A549 (cell line): ENCODE measurements at regions not wholly inside any gene's neighbourhood (a gene's known extent, or its start where the extent isn't known, plus 50 kb on each side); places are given as distances from the start of the nearest gene placed in this dataset.
A peak's percentile ranks its signal among the peaks of the same experiment; 100 is the strongest.

Experiments used
- ATAC-seq, 2 experiments: fragments of 200-7000 bp in 1 of 2; fragments of >200 bp in 1 of 2; cut with Nextera tagmentation in 1 of 2; cut with Tn5 transposase in 1 of 2; 3 replicates each; pipeline versions ENCODE4 v1.8.0 to v1.9.1; 2018 to 2020; ENCODE audit warnings: mild to moderate bottlenecking in 1 of 2, moderate library complexity in 1 of 2
- CTCF ChIA-PET: fragments of 300-600 bp; sonication (Branson Sonifier 250); formaldehyde crosslinking; extraction: SDS; loops from one replicate; lab custom pipeline; 2021; ENCODE audit warnings: antibody characterized with exemption, inconsistent platforms; lab: Yijun Ruan, JAX
- POLR2A ChIA-PET: fragments of 350-600 bp; formaldehyde crosslinking; extraction: SDS; loops from one replicate; lab custom pipeline; 2021; ENCODE audit warnings: antibody characterized with exemption, inconsistent platforms; lab: Yijun Ruan, JAX
- DNase-seq, 2 experiments: peaks; one replicate each; pipeline versions ENCODE4 v3.0.0 to v3.0.0-alpha.2; 2011 to 2016; ENCODE audit warnings: low read depth in 1 of 2, low spot score in 1 of 2
- FAIRE-seq: peaks from 2 replicates; lab custom pipeline; 2011; peaks lifted over from hg19 to GRCh38; lab: Jason Lieb, UNC
- H3K27ac ChIP-seq, 2 experiments: fragments of >200 bp; sonication (Bioruptor Twin); formaldehyde crosslinking; 3 replicates each; pipeline ENCODE4 v1.5.1; 2016 to 2017
- H3K4me1 ChIP-seq: fragments of >200 bp; sonication (Bioruptor Twin); formaldehyde crosslinking; 3 replicates; pipeline ENCODE4 v1.6.1; 2016
- H3K4me2 ChIP-seq: fragments of >200 bp; sonication (Bioruptor Twin); formaldehyde crosslinking; 3 replicates; pipeline ENCODE4 v1.6.1; 2016
- H3K4me3 ChIP-seq: fragments of >200 bp; sonication (Bioruptor Twin); formaldehyde crosslinking; 3 replicates; pipeline ENCODE4 v1.5.1; 2016
- H3K9me3 ChIP-seq: fragments of >200 bp; sonication (Bioruptor Twin); formaldehyde crosslinking; 3 replicates; pipeline ENCODE4 v1.6.1; 2016
- CBX2 ChIP-seq: fragments of 200-600 bp; sonication (generic); IDR thresholded peaks from 2 replicates; pipeline ENCODE4 v1.6.1; 2016; ENCODE audit warnings: low read depth, mild to moderate bottlenecking, borderline replicate concordance
- CBX8 ChIP-seq: fragments of 200-600 bp; sonication (generic); IDR thresholded peaks from 2 replicates; pipeline ENCODE4 v1.6.1; 2016
- CEBPB ChIP-seq, 2 experiments: fragments of >200 bp in 1 of 2; sonication (Bioruptor Twin) in 1 of 2; formaldehyde crosslinking in 1 of 2; IDR thresholded peaks; 2 replicates each; pipeline ENCODE4 v1.6.1; 2012 to 2016
- CHD2 ChIP-seq: fragments of 150-350 bp; IDR thresholded peaks from 2 replicates; pipeline ENCODE4 v1.6.1; 2014; ENCODE audit warnings: low read length; ENCODE audit not compliant: partially characterized antibody
- EHMT2 ChIP-seq: fragments of 200-600 bp; sonication (generic); IDR thresholded peaks from 2 replicates; pipeline ENCODE4 v1.6.1; 2016; ENCODE audit warnings: antibody characterized with exemption, low read depth, mild to moderate bottlenecking, moderate library complexity
- EP300 ChIP-seq, 2 experiments: fragments of >200 bp; sonication (Bioruptor Twin); formaldehyde crosslinking; IDR thresholded peaks; 2 replicates in 1 of 2; 3 replicates in 1 of 2; pipeline ENCODE4 v1.6.1; 2016 to 2017
- GATA3 ChIP-seq: IDR thresholded peaks from 2 replicates; pipeline ENCODE4 v1.6.1; 2012; ENCODE audit warnings: borderline replicate concordance
- MAFK ChIP-seq: fragments of 450-650 bp; IDR thresholded peaks from 2 replicates; pipeline ENCODE4 v1.6.1; 2014; ENCODE audit not compliant: partially characterized antibody
- MAZ ChIP-seq: fragments of 150-350 bp; IDR thresholded peaks from 2 replicates; pipeline ENCODE4 v1.6.1; 2014; ENCODE audit warnings: antibody characterized with exemption, low read depth, low read length, borderline replicate concordance
- NPAS2 ChIP-seq: fragments of 250-450 bp; sonication (Bioruptor Pico); IDR thresholded peaks from 2 replicates; pipeline ENCODE4 v1.8.0; 2022; ENCODE audit warnings: mild to moderate bottlenecking, moderate library complexity, borderline replicate concordance
- NR3C1 ChIP-seq: fragments of >200 bp; sonication (Bioruptor Twin); formaldehyde crosslinking; IDR thresholded peaks from 3 replicates; pipeline ENCODE4 v1.6.1; 2017
- PHF8 ChIP-seq: fragments of 200-600 bp; sonication (generic); IDR thresholded peaks from 2 replicates; pipeline ENCODE4 v1.6.1; 2016; ENCODE audit warnings: low read depth, mild to moderate bottlenecking, antibody characterized with exemption, moderate library complexity, borderline replicate concordance
- RAD21 ChIP-seq, 2 experiments: fragments of >200 bp in 1 of 2; sonication (Bioruptor Twin) in 1 of 2; formaldehyde crosslinking in 1 of 2; IDR thresholded peaks in 1 of 2; conservative IDR thresholded peaks in 1 of 2; 2 replicates in 1 of 2; 3 replicates in 1 of 2; pipeline ENCODE4 v1.6.1; 2012 to 2018; ENCODE audit warnings: inconsistent platforms in 1 of 2
- SMC3 ChIP-seq: fragments of >200 bp; sonication (Bioruptor Twin); formaldehyde crosslinking; IDR thresholded peaks from 3 replicates; pipeline ENCODE4 v1.6.1; 2018; ENCODE audit warnings: inconsistent platforms
- SREBF2 ChIP-seq: fragments of 450-650 bp; IDR thresholded peaks from 2 replicates; pipeline ENCODE4 v1.6.1; 2014; ENCODE audit warnings: mild to moderate bottlenecking, moderate library complexity
- TFCP2L1 ChIP-seq: fragments of 250-450 bp; sonication (Bioruptor Pico); IDR thresholded peaks from 2 replicates; pipeline ENCODE4 v1.5.0; 2021; ENCODE audit warnings: mild to moderate bottlenecking
- ZC3H11A ChIP-seq: fragments of 450-650 bp; IDR thresholded peaks from 2 replicates; pipeline ENCODE4 v1.6.1; 2014; ENCODE audit warnings: antibody characterized with exemption, mild to moderate bottlenecking
- ZNF302 ChIP-seq: fragments of 250-450 bp; sonication (Bioruptor Pico); IDR thresholded peaks from 2 replicates; pipeline ENCODE4 v1.9.0; 2021; ENCODE audit warnings: inconsistent platforms, mild to moderate bottlenecking, moderate library complexity
- WGBS: methylation state at CpG from one replicate; pipeline ENCODE4 v1.1.6; 2017; ENCODE audit errors: missing lambda C conversion rate; 5-methylcytosine and 5-hydroxymethylcytosine counted together
- TF ChIP-seq, protein P1 (sequence below): fragments of 250-450 bp; sonication (Bioruptor Pico); IDR thresholded peaks from 2 replicates; pipeline ENCODE4 v1.5.0; 2020; ENCODE audit warnings: low read depth, mild to moderate bottlenecking, moderate library complexity
- TF ChIP-seq, protein P2 (sequence below): fragments of >200 bp; sonication (Bioruptor Twin); formaldehyde crosslinking; IDR thresholded peaks from 2 replicates; pipeline ENCODE4 v1.6.1; 2016
- TF ChIP-seq, protein P3 (sequence below): fragments of >200 bp; sonication (Bioruptor Twin); formaldehyde crosslinking; IDR thresholded peaks from 3 replicates; pipeline ENCODE4 v1.5.1; 2016
- TF ChIP-seq, protein P4 (sequence below): fragments of 200-600 bp; sonication (generic); IDR thresholded peaks from 2 replicates; pipeline ENCODE4 v1.6.1; 2016; ENCODE audit warnings: antibody characterized with exemption, mild to moderate bottlenecking, moderate library complexity
- TF ChIP-seq, protein P5 (sequence below): fragments of 250-450 bp; sonication (Bioruptor Pico); IDR thresholded peaks from 2 replicates; pipeline ENCODE4 v1.5.0; 2021; ENCODE audit warnings: mild to moderate bottlenecking, moderate library complexity, borderline replicate concordance
- TF ChIP-seq, protein P6 (sequence below): IDR thresholded peaks from 2 replicates; pipeline ENCODE4 v1.6.1; 2012
- TF ChIP-seq, protein P7 (sequence below): fragments of >200 bp; sonication (Bioruptor Twin); formaldehyde crosslinking; IDR thresholded peaks from 3 replicates; pipeline ENCODE4 v1.6.1; 2016

DNA sequence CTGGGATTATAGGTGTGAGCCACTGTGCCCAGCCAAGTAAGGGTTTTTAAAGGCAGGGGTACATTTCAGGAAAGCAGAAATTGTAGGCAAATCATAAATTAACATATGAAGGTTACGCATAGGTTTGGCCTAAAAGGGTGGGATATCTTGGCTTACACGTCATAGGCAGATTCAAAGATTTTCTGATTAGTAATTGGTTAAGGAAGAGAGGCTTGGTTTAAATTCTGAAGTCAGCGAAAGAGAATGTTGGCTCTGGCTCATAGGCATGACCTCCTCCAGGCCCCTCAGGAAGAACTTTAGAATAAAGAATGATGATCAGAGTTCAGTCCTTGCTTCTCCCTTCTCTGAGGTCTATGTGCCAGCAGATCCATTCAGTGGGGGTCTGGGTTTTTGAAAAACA, 124.8 kb upstream of the RBBP6 start:
- no peak overlapping the region for H3K27ac ChIP-seq
- H3K4me1 ChIP-seq, result no peaks in the 10 kb centered on the region
- H3K4me2 ChIP-seq, result no peak overlapping the region
- DNase-seq (no peak), ATAC-seq (no peak), FAIRE-seq (no peak)
- TF ChIP-seq, protein P1, sequence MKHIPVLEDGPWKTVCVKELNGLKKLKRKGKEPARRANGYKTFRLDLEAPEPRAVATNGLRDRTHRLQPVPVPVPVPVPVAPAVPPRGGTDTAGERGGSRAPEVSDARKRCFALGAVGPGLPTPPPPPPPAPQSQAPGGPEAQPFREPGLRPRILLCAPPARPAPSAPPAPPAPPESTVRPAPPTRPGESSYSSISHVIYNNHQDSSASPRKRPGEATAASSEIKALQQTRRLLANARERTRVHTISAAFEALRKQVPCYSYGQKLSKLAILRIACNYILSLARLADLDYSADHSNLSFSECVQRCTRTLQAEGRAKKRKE (CRISPR knock-in tag), result no peak
- CTCF ChIA-PET, result no interaction called here
- POLR2A ChIA-PET, result no interaction called here
- no peak overlapping the region for H3K4me3 ChIP-seq
- peaks cover 14% of the 10 kb centered on the region; the same call in 2 of the 3 replicates for H3K9me3 ChIP-seq
- WGBS, result 50% methylated on average over 3 of the region's 3 CpGs

DNA sequence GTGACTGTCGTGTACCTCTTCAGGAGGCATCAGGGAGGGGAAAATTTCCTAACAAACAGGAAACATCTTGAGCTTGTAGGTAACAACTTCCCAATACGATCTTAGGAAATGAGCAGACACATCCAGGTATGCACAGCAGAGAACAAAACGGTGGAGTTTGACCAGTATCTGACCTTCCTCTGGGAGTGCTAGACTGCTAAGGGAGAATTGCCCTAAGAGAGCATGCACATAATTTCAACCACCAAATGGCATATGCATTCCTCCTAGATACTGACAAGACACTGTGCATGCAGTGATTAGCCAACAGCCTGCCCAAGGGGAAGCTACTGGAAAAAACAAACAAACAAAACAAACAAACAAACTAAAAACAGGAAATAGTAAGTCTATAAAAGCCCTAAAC, 120.6 kb upstream of the RBBP6 start:
- peaks cover 14% of the 10 kb centered on the region; the same call in 2 of the 3 replicates for H3K9me3 ChIP-seq
- DNase-seq, result peak in 1 of 2 experiments; percentile 13
- H3K4me1 ChIP-seq, result no peaks in the 10 kb centered on the region
- no peak overlapping the region for H3K4me2 ChIP-seq
- H3K27ac ChIP-seq, result no peak overlapping the region
- ATAC-seq, result peak in 1 of 2 experiments; percentile 61; a peak in 4 of 6 replicates
- 4% methylated on average over 3 of the region's 3 CpGs for WGBS
- ChIA-PET CTCF (interaction anchor here (0.5 to 1.0 kb wide), 2 partner anchors 12 to 86 kb away, joined by 3 read pairs; no protein-coding TSS in a partner anchor), POLR2A (no interaction called here)
- no peak for FAIRE-seq
- no peak overlapping the region for H3K4me3 ChIP-seq
- TF ChIP-seq ZC3H11A (no peak), MAFK (no peak), PHF8 (no peak), RAD21 (conservative IDR thresholded peaks at IDR 0.05 in 1 of 2, IDR thresholded peaks at IDR 0.05 in 1 of 2) (no peak), SREBF2 (no peak)

DNA sequence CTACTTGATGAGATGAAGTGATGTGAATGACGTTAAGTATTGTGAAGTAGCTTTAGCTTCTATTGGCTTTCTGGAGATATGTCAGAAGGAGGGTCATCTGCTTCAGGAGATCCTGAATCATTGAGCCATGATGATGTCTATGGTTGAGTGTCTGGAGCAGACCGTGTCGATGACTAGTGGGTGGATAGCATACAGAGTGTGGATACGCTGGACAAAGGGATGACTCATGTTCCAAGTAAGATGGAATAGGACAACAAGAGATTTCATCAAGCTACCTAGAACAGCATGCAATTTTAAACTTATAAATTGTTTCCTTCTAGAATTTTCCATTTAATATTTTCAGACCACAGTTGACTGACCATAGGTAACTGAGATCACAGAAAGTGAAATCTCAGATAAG, 116.1 kb upstream of the RBBP6 start:
- H3K4me3 ChIP-seq, result no peak overlapping the region
- ChIA-PET CTCF (interaction anchor here (1.9 to 2.1 kb wide), 2 partner anchors 10 to 82 kb away, joined by 4 to 8 read pairs; no protein-coding TSS in a partner anchor), POLR2A (no interaction called here)
- no peak overlapping the region for H3K4me2 ChIP-seq
- 11% methylated on average over 4 of the region's 4 CpGs for WGBS
- no peak for FAIRE-seq
- no peak overlapping the region for H3K27ac ChIP-seq
- peak; percentile 38 to 64; a peak in 2 of 6 replicates for ATAC-seq
- DNase-seq, result peak in 1 of 2 experiments; percentile 22
- H3K4me1 ChIP-seq, result no peaks in the 10 kb centered on the region
- no peaks in the 10 kb centered on the region; the same call in 2 of the 3 replicates for H3K9me3 ChIP-seq
- TF ChIP-seq ZNF302 (CRISPR knock-in tag) (no peak), TFCP2L1 (CRISPR knock-in tag) (no peak), CBX2 (no peak), CBX8 (no peak), EP300 (IDR thresholded peaks at IDR 0.05) (no peak), EHMT2 (no peak), CHD2 (no peak), MAZ (no peak), CEBPB (IDR thresholded peaks at IDR 0.05) (no peak), SMC3 (no peak), NR3C1 (no peak), GATA3 (no peak), NPAS2 (no peak)
- TF ChIP-seq, protein P2, sequence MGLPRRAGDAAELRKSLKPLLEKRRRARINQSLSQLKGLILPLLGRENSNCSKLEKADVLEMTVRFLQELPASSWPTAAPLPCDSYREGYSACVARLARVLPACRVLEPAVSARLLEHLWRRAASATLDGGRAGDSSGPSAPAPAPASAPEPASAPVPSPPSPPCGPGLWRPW, result no peak
- TF ChIP-seq, protein P3, sequence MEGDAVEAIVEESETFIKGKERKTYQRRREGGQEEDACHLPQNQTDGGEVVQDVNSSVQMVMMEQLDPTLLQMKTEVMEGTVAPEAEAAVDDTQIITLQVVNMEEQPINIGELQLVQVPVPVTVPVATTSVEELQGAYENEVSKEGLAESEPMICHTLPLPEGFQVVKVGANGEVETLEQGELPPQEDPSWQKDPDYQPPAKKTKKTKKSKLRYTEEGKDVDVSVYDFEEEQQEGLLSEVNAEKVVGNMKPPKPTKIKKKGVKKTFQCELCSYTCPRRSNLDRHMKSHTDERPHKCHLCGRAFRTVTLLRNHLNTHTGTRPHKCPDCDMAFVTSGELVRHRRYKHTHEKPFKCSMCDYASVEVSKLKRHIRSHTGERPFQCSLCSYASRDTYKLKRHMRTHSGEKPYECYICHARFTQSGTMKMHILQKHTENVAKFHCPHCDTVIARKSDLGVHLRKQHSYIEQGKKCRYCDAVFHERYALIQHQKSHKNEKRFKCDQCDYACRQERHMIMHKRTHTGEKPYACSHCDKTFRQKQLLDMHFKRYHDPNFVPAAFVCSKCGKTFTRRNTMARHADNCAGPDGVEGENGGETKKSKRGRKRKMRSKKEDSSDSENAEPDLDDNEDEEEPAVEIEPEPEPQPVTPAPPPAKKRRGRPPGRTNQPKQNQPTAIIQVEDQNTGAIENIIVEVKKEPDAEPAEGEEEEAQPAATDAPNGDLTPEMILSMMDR, result no peak
- TF ChIP-seq, protein P4, sequence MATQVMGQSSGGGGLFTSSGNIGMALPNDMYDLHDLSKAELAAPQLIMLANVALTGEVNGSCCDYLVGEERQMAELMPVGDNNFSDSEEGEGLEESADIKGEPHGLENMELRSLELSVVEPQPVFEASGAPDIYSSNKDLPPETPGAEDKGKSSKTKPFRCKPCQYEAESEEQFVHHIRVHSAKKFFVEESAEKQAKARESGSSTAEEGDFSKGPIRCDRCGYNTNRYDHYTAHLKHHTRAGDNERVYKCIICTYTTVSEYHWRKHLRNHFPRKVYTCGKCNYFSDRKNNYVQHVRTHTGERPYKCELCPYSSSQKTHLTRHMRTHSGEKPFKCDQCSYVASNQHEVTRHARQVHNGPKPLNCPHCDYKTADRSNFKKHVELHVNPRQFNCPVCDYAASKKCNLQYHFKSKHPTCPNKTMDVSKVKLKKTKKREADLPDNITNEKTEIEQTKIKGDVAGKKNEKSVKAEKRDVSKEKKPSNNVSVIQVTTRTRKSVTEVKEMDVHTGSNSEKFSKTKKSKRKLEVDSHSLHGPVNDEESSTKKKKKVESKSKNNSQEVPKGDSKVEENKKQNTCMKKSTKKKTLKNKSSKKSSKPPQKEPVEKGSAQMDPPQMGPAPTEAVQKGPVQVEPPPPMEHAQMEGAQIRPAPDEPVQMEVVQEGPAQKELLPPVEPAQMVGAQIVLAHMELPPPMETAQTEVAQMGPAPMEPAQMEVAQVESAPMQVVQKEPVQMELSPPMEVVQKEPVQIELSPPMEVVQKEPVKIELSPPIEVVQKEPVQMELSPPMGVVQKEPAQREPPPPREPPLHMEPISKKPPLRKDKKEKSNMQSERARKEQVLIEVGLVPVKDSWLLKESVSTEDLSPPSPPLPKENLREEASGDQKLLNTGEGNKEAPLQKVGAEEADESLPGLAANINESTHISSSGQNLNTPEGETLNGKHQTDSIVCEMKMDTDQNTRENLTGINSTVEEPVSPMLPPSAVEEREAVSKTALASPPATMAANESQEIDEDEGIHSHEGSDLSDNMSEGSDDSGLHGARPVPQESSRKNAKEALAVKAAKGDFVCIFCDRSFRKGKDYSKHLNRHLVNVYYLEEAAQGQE, result no peak
- TF ChIP-seq, protein P5, sequence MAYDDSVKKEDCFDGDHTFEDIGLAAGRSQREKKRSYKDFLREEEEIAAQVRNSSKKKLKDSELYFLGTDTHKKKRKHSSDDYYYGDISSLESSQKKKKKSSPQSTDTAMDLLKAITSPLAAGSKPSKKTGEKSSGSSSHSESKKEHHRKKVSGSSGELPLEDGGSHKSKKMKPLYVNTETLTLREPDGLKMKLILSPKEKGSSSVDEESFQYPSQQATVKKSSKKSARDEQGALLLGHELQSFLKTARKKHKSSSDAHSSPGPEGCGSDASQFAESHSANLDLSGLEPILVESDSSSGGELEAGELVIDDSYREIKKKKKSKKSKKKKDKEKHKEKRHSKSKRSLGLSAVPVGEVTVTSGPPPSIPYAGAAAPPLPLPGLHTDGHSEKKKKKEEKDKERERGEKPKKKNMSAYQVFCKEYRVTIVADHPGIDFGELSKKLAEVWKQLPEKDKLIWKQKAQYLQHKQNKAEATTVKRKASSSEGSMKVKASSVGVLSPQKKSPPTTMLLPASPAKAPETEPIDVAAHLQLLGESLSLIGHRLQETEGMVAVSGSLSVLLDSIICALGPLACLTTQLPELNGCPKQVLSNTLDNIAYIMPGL (CRISPR knock-in tag), result no peak
- TF ChIP-seq, protein P6, sequence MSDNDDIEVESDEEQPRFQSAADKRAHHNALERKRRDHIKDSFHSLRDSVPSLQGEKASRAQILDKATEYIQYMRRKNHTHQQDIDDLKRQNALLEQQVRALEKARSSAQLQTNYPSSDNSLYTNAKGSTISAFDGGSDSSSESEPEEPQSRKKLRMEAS, result no peak
- TF ChIP-seq, protein P7, sequence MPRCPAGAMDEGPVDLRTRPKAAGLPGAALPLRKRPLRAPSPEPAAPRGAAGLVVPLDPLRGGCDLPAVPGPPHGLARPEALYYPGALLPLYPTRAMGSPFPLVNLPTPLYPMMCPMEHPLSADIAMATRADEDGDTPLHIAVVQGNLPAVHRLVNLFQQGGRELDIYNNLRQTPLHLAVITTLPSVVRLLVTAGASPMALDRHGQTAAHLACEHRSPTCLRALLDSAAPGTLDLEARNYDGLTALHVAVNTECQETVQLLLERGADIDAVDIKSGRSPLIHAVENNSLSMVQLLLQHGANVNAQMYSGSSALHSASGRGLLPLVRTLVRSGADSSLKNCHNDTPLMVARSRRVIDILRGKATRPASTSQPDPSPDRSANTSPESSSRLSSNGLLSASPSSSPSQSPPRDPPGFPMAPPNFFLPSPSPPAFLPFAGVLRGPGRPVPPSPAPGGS, result no peak
